Embryonic facial prominence (tissue), 1 donor: ENCODE measurements at regions not wholly inside any gene's neighbourhood (a gene's known extent, or its start where the extent isn't known, plus 50 kb on each side); places are given as distances from the start of the nearest gene placed in this dataset.

Experiments used
- DNase-seq: peaks from one replicate; pipeline ENCODE4 v3.0.0-alpha.2; 2016; ENCODE audit errors: extremely low spot score

GRCh38 chr6:41428996-41429421 is 93.6 kb downstream of the NCR2 start:
- DNase-seq: no peak

DNA sequence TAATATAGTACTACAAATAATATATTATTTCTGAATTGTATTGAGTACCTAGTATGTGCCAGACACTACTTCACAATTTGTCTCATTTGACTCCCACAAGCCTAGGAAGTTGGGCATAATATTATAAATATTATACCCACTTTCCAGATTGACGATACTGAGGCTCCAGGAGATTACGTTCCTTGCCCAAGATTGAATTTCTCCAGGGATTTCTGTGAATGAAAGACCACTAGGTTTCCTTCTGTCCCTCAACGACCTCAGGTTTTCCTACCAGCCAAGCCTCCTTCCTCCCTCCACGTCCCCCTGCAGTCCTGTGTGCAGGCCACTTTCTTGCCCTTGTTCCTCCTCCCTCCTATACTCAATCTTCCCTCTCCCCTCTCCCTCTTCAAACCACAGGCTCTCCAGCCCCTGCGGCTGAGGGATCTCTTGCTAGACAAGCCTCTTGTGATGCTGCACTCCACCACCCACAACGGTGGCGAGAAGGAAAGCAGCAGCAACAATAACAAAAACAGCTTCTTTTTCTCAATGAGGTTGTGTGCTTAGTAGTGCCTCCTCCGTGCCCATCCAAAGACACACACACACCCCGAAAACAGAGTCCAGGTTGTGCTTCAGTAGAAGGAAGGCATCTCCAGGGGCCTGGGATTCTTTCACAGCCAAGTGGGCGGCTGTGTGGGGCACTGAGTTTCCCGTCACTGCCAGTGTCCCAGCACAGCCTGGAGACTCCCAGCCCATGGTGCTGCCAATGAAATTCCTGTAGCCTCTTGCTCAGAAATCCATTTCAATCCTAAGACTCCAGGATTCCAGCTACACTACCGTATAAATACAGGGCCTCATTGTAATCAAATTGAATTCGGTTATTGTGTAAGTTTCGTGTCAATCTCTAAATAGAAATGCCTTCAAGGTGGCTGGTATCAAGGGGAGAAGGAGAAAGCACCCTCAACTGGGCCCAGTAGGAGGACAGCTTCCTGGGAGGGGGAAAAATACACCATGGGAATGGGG is 94.4 kb downstream of the NCR2 start:
- DNase-seq: no peak

- DNase-seq: no peak
Measured at GRCh38 chr6:41430875-41431274, 95.5 kb downstream of the NCR2 start.

- no peak for DNase-seq
Measured at GRCh38 chr6:41432280-41432679, 96.9 kb downstream of the NCR2 start.

- DNase-seq: no peak
Measured at GRCh38 chr6:41434803-41435481, 99.5 kb downstream of the NCR2 start.

DNA sequence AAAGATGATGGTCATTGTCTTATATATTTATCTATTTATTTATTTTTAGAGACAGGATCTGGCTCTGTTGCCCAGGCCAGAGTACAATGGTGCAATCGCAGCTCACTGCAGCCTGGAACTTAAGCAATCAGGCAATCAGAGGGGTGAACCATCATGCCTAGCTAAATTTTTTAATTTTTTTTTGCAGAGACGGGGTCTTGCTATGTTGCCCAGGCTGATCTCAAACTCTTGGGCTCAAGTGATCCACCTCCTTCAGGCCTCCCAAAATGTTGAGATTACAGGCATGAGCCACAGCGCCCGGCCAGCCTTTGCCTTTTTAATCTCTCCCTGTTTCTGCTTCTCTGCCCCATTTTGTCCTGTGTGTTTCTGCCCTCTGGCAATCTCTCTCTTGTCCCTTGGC is 102.2 kb downstream of the NCR2 start:
- DNase-seq: no peak

DNA sequence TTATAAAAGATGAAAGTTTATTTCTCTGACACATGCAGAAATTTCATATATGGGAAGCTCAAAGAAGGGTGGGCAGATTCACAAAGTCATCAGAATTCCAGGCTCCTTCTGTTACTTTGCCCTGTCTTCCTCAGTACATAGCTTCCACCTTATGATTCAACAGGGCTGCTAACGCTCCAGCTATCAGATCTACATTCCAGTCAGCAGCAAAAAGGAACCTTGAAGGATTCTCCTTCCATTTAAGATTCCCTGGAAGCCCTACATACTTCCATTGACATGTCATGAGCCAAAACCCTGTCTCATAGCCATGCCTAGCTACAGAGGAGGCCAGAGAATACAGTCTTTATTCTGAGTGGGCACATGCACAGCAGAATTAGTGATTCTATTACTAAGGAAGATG is 103.3 kb downstream of the NCR2 start:
- DNase-seq: no peak

DNA sequence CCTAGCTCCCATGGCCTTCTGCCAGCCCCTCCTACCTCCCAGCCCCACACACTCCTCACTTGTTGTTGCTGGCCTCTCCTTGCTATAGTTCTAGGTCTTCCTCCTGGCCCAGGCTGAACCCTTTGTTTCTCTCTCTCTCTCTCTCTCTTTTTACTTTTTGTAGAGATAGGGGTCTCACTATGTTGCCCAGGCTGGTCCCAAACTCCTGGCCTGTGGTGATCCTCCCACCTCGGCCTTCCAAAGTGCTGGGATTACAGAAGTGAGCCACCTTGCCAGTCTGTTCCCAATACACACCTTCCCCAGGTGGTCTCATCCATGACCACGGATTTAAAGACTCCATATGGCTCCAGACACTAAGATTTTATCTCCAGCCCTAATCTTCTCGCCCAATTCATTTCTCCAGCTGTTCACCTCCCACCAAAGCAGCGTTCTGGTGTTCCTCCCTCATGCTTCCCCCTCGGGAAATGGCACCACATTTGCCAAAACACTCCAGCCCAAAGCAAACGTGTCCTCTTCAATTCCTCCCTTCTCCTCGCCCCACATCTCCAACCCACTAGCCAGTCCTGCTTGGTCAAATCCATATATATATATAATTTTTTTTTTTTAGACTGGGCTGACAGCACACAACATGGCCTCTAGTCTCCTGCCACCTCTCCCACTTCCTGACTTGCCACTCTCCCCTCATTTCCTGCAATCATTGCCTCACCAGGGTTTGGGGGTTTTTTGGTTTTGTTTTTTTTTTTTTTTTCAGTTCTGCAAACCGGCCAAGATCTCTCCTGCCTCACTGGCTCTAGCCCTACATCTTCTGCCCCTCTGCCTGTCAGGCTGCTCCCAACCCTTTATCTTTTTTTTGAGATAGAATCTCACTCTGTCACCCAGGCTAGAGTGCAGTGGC is 104.4 kb downstream of the NCR2 start:
- DNase-seq: no peak

GRCh38 chr6:41440958-41441357 is 105.2 kb upstream of the FOXP4 start:
- DNase-seq: no peak

- no peak for DNase-seq
Measured at GRCh38 chr6:41441598-41442351, 104.4 kb upstream of the FOXP4 start.

- no peak for DNase-seq
Measured at GRCh38 chr6:41442352-41442672, 103.9 kb upstream of the FOXP4 start.

- DNase-seq: peak; percentile 69
Measured at GRCh38 chr6:41442800-41443501, 103.2 kb upstream of the FOXP4 start.

DNA sequence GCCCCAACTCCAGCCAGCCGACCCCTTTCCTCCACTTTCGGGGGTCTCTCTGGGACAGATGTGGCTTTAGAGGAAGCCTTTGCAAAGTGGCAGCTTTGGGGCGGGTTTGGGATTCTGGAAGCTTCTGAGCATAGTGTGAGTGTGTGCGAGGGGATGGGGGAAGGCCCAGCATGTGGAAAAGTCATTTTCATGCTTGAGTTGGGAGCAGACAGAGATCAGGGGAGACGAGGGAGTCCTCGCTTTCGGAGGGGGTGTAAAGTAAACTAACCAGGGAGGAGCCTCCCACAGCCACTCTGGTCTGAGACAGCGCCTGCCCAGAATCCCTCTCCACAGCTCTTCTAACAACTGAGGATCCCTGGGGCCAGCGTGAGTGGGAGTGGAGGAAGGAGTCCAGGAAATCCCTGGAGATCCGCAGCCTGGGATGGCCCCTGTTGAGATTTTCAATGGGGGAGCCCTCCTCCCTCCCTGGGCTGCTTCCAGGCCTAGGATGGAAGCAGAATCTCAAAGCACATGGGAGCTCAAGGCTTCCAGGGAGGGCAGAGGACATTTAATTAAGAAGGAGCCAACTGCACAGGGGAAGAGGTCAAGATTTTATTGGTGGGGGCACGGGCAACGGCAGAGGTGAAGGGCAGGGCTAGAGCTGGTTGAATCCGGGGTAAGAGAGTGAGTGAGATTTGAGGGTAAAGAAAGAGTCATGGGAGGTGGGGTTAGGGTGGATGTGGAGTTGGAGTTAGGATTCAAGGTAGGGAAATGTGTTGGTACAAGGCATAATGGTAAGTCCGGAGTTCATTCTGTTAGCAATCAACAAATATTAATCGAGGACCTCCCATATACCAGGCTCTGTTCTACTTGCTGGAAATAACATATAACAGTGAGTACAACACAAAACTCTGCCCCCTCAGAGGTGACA is 102.3 kb upstream of the FOXP4 start:
- DNase-seq: peak; percentile 44

GRCh38 chr6:41445261-41445660 is 100.9 kb upstream of the FOXP4 start:
- DNase-seq: no peak

DNA sequence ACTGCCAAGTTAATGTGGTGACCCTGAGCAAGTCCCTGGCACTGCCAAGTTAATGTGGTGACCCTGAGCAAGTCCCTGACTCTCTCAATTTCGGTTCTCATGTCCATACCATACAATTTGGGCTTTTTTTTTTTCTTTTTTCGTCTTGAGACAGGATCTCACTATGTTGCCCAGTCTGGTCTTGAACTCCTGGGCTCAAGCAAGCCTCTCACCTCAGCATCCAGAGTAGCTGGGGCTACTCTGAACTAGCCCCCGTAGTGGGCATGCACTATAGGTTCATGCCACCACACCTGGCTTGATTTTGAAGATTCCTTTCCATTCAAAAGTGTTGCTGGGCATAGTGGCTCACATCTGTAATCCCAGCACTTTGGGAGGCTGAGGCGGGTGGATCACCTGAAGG is 100.0 kb upstream of the FOXP4 start:
- DNase-seq: no peak

DNA sequence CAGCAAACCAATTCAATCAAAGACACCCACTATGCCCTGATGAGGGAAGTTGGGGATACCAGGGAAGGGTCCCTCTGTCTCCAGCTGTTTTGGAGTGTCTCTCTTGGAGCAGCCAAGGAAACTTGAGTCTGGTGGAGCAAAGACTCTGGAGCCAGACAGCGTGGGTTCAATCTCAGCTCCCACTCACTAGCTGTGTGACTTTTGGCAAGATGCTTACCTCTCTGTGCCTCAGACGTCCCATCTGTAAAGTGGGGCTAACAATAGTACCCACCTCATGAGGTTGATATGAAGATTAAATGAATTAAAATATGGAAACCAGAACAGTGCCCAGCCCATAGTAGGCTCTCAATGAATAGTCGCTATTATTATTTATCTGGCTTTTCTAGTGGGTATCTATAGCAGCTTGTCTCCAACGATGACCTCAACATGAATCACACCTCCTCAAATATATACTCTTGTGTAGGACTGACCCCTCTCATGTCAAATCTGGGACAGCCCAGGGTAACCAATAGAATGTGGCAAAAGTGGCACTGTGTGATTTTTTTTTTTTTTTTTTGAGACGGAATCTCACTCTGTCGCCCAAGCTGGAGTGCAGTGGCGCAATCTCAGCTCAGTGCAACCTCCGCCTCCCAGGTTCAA is 99.2 kb upstream of the FOXP4 start:
- DNase-seq: no peak

GRCh38 chr6:41448256-41448655 is 97.9 kb upstream of the FOXP4 start:
- no peak for DNase-seq

DNA sequence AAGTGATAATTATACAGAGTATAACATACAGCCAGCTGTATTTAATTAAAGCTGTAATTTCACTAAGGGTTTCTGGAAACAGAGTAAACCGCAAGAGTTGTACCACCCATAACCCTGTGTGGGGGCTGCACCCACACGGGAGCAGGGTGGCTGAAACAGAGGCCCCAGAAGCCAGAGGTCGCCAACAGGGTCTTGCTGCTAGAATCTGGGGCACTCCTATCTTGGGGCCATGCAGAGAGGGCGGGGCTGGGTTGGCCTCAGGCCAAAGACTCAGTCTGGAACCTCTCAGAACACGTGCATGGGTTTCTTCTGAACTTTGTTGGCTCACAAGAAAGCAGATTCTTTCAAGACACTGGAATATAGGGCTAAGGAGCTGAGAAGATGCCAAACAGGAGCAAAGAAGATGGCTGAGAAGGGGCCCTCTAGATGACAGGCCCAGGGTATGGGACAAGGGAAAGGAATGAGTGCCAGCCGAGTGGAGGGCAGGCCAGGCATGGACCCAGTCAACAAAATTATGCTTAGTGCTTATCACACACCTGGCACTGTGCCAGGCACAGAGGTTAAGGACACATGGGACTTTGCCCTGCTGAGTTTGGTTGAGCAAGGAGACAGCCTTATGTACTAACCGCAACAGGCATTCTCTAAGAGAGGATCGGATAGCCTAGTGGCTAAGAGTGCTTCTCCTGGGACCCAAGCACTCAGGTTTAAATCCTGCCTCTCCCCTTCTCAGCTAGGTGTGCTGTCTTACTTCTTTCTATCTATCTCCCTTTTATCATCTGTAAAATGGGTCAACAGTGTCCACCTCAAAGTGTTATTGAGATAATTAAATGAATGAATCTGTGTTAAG is 96.6 kb upstream of the FOXP4 start:
- no peak for DNase-seq
